CD8-positive, alpha-beta memory T cell (primary cell): ENCODE measurements at regions not wholly inside any gene's neighbourhood (a gene's known extent, or its start where the extent isn't known, plus 50 kb on each side); places are given as distances from the start of the nearest gene placed in this dataset.

ENCODE experiments used
- CTCF ChIA-PET: fragments of 350-600 bp; sonication (Branson Sonifier 250); formaldehyde crosslinking; loops from one replicate; lab custom pipeline; 2021; ENCODE audit warnings: antibody characterized with exemption; lab: Charles Lee
- POLR2A ChIA-PET: fragments of 350-600 bp; sonication (Branson Sonifier 250); formaldehyde crosslinking; loops from one replicate; lab custom pipeline; 2021; ENCODE audit warnings: antibody characterized with exemption; lab: Charles Lee
- DNase-seq, 5 donors: peaks; one replicate each; pipeline versions ENCODE4 v3.0.0 to v3.0.0-alpha.2; 2020 to 2022; ENCODE audit warnings: mixed read lengths in 1 of 5
- H3K27ac ChIP-seq: one replicate; pipeline ENCODE4 v1.7.0; 2013; ENCODE audit warnings: low read depth, mild to moderate bottlenecking, low read length, moderate library complexity
- H3K27me3 ChIP-seq: 2 replicates; pipeline ENCODE4 v1.7.0; 2013; ENCODE audit warnings: low read length, mild to moderate bottlenecking; ENCODE audit not compliant: insufficient read depth, poor library complexity, severe bottlenecking
- H3K36me3 ChIP-seq: 2 replicates; pipeline ENCODE4 v1.7.0; 2013; ENCODE audit warnings: mild to moderate bottlenecking, low read length, moderate library complexity; ENCODE audit not compliant: insufficient read depth
- H3K4me1 ChIP-seq: 2 replicates; pipeline ENCODE4 v1.7.0; 2013; ENCODE audit warnings: mild to moderate bottlenecking, low read length, moderate library complexity; ENCODE audit not compliant: insufficient read depth
- H3K4me3 ChIP-seq: 2 replicates; pipeline ENCODE4 v1.7.0; 2013; ENCODE audit warnings: mild to moderate bottlenecking, low read length
- H3K9me3 ChIP-seq: 2 replicates; pipeline ENCODE4 v1.7.0; 2013; ENCODE audit warnings: mild to moderate bottlenecking, low read length
- H3K27ac Mint-ChIP-seq, 8 donors: one replicate each; pipeline ENCODE4 v1.8.0; 2020 to 2021; ENCODE audit warnings: mixed read lengths in 8 of 8, mild to moderate bottlenecking in 6 of 8, inconsistent platforms in 3 of 8, moderate library complexity in 3 of 8
- H3K27me3 Mint-ChIP-seq, 2 donors: one replicate each; pipeline ENCODE4 v1.8.0; 2020 to 2021; ENCODE audit warnings: mixed read lengths in 2 of 2, mild to moderate bottlenecking in 1 of 2, moderate library complexity in 1 of 2
- H3K36me3 Mint-ChIP-seq, 3 donors: one replicate each; pipeline ENCODE4 v1.8.0; 2020 to 2021; ENCODE audit warnings: mixed read lengths in 3 of 3, inconsistent platforms in 1 of 3, mild to moderate bottlenecking in 1 of 3
- H3K4me1 Mint-ChIP-seq, 3 donors: one replicate each; pipeline ENCODE4 v1.8.0; 2020 to 2021; ENCODE audit warnings: mixed read lengths in 3 of 3, inconsistent platforms in 1 of 3, mild to moderate bottlenecking in 1 of 3
- H3K4me3 Mint-ChIP-seq, 7 donors: one replicate each; pipeline ENCODE4 v1.8.0; 2020 to 2021; ENCODE audit warnings: mixed read lengths in 7 of 7, mild to moderate bottlenecking in 6 of 7, moderate library complexity in 4 of 7, inconsistent platforms in 2 of 7
- H3K9me3 Mint-ChIP-seq, 5 donors: one replicate each; pipeline ENCODE4 v1.8.0; 2020 to 2022; ENCODE audit warnings: mixed read lengths in 5 of 5, mild to moderate bottlenecking in 3 of 5, moderate library complexity in 2 of 5, inconsistent platforms in 1 of 5

- H3K4me1 ChIP-seq = no peaks in the 10 kb centered on the region
- Mint-ChIP-seq H3K4me3 (no peak overlapping the region), H3K9me3 (peaks cover 0 to 3% (median 0%) of the 10 kb centered on the region in 5 donors), H3K4me1 (no peaks in the 10 kb centered on the region), H3K36me3 (no peaks in the 10 kb centered on the region), H3K27me3 (no peaks in the 10 kb centered on the region), H3K27ac (no peak overlapping the region)
- CTCF ChIA-PET = no interaction called here
- H3K36me3 ChIP-seq = no peaks in the 10 kb centered on the region
- no peak for DNase-seq
- POLR2A ChIA-PET = no interaction called here
- no peak overlapping the region for H3K4me3 ChIP-seq
- no peaks in the 10 kb centered on the region for H3K9me3 ChIP-seq
- no peak overlapping the region for H3K27ac ChIP-seq
- H3K27me3 ChIP-seq = no peaks in the 10 kb centered on the region
Observed at GRCh38 chr10:35745617-35746403, 103.7 kb upstream of the FZD8 start.

- CTCF ChIA-PET = no interaction called here
Observed at GRCh38 chr10:35743851-35744250, 101.8 kb upstream of the FZD8 start.

GRCh38 chr10:35743351-35743750 lies 101.3 kb upstream of the FZD8 start:
- no peak overlapping the region for H3K27ac Mint-ChIP-seq
- H3K9me3 Mint-ChIP-seq = peaks cover 0 to 1% (median 0%) of the 10 kb centered on the region in 5 donors
- H3K27ac ChIP-seq = no peak overlapping the region
- H3K36me3 ChIP-seq = no peaks in the 10 kb centered on the region
- no peaks in the 10 kb centered on the region for H3K27me3 ChIP-seq
- ChIA-PET CTCF (no interaction called here), POLR2A (no interaction called here)
- H3K27me3 Mint-ChIP-seq = no peaks in the 10 kb centered on the region
- no peaks in the 10 kb centered on the region for H3K36me3 Mint-ChIP-seq
- H3K4me3 ChIP-seq = no peak overlapping the region
- no peaks in the 10 kb centered on the region for H3K9me3 ChIP-seq
- H3K4me1 ChIP-seq = no peaks in the 10 kb centered on the region
- no peak overlapping the region for H3K4me3 Mint-ChIP-seq
- DNase-seq = no peak
- no peaks in the 10 kb centered on the region for H3K4me1 Mint-ChIP-seq

More at GRCh38 chr10:35743851-35744250, 101.8 kb upstream of the FZD8 start:
- Histone ChIP-seq H3K27ac (no peak overlapping the region), H3K9me3 (no peaks in the 10 kb centered on the region), H3K36me3 (no peaks in the 10 kb centered on the region), H3K4me1 (no peaks in the 10 kb centered on the region), H3K27me3 (no peaks in the 10 kb centered on the region), H3K4me3 (no peak overlapping the region)
- no peak overlapping the region for H3K4me3 Mint-ChIP-seq
- no peaks in the 10 kb centered on the region for H3K4me1 Mint-ChIP-seq
- no peak for DNase-seq
- H3K36me3 Mint-ChIP-seq = no peaks in the 10 kb centered on the region
- POLR2A ChIA-PET = no interaction called here
- H3K27me3 Mint-ChIP-seq = no peaks in the 10 kb centered on the region
- no peak overlapping the region for H3K27ac Mint-ChIP-seq
- peaks cover 0 to 3% (median 0%) of the 10 kb centered on the region in 5 donors for H3K9me3 Mint-ChIP-seq

GRCh38 chr10:35739998-35740397 lies 97.9 kb upstream of the FZD8 start:
- H3K9me3 Mint-ChIP-seq = peaks cover 0 to 5% (median 4%) of the 10 kb centered on the region in 5 donors
- no peaks in the 10 kb centered on the region for H3K36me3 Mint-ChIP-seq

GRCh38 chr10:35735412-35735811 lies 93.3 kb upstream of the FZD8 start:
- Mint-ChIP-seq H3K27ac (no peak overlapping the region), H3K4me1 (no peaks in the 10 kb centered on the region), H3K36me3 (no peaks in the 10 kb centered on the region), H3K27me3 (peaks cover 0 to 3% of the 10 kb centered on the region in 2 donors), H3K9me3 (peaks cover 0 to 6% (median 5%) of the 10 kb centered on the region in 5 donors), H3K4me3 (no peak overlapping the region)
- H3K27me3 ChIP-seq = no peaks in the 10 kb centered on the region
- H3K4me1 ChIP-seq = no peaks in the 10 kb centered on the region
- H3K27ac ChIP-seq = no peak overlapping the region
- POLR2A ChIA-PET = no interaction called here
- no peak overlapping the region for H3K4me3 ChIP-seq
- CTCF ChIA-PET = no interaction called here
- H3K9me3 ChIP-seq = no peaks in the 10 kb centered on the region
- H3K36me3 ChIP-seq = no peaks in the 10 kb centered on the region
- no peak for DNase-seq

More at GRCh38 chr10:35739998-35740397, 97.9 kb upstream of the FZD8 start:
- no peak overlapping the region for H3K4me3 ChIP-seq
- Mint-ChIP-seq H3K4me3 (no peak overlapping the region), H3K27me3 (peaks cover 0 to 3% of the 10 kb centered on the region in 2 donors), H3K4me1 (no peaks in the 10 kb centered on the region), H3K27ac (no peak overlapping the region)
- ChIA-PET CTCF (no interaction called here), POLR2A (no interaction called here)
- H3K9me3 ChIP-seq = no peaks in the 10 kb centered on the region
- DNase-seq = no peak
- no peaks in the 10 kb centered on the region for H3K36me3 ChIP-seq
- no peak overlapping the region for H3K27ac ChIP-seq
- H3K27me3 ChIP-seq = no peaks in the 10 kb centered on the region
- no peaks in the 10 kb centered on the region for H3K4me1 ChIP-seq

GRCh38 chr10:35731828-35732227 lies 89.7 kb upstream of the FZD8 start:
- peaks cover 0 to 3% of the 10 kb centered on the region in 2 donors for H3K27me3 Mint-ChIP-seq
- no peaks in the 10 kb centered on the region for H3K27me3 ChIP-seq
- no peak overlapping the region for H3K4me3 ChIP-seq
- no peak overlapping the region for H3K4me3 Mint-ChIP-seq
- no peak overlapping the region for H3K27ac ChIP-seq
- ChIA-PET CTCF (no interaction called here), POLR2A (no interaction called here)
- H3K36me3 Mint-ChIP-seq = no peaks in the 10 kb centered on the region
- H3K9me3 Mint-ChIP-seq = peaks cover 0 to 6% (median 4%) of the 10 kb centered on the region in 5 donors
- H3K4me1 Mint-ChIP-seq = no peaks in the 10 kb centered on the region
- H3K36me3 ChIP-seq = no peaks in the 10 kb centered on the region
- DNase-seq = no peak
- no peaks in the 10 kb centered on the region for H3K4me1 ChIP-seq
- H3K27ac Mint-ChIP-seq = no peak overlapping the region
- H3K9me3 ChIP-seq = no peaks in the 10 kb centered on the region

GRCh38 chr10:35728341-35728740 lies 86.2 kb upstream of the FZD8 start:
- H3K27me3 ChIP-seq = no peaks in the 10 kb centered on the region
- ChIA-PET CTCF (no interaction called here), POLR2A (no interaction called here)

GRCh38 chr10:35726846-35727245 lies 84.8 kb upstream of the FZD8 start:
- H3K27ac ChIP-seq = no peak overlapping the region
- Mint-ChIP-seq H3K4me1 (no peaks in the 10 kb centered on the region), H3K27ac (no peak overlapping the region), H3K27me3 (peaks cover 0 to 7% of the 10 kb centered on the region in 2 donors), H3K4me3 (no peak overlapping the region), H3K36me3 (no peaks in the 10 kb centered on the region), H3K9me3 (peaks cover 0 to 2% (median 0%) of the 10 kb centered on the region in 5 donors)
- H3K4me3 ChIP-seq = no peak overlapping the region
- DNase-seq = no peak
- ChIA-PET POLR2A (no interaction called here), CTCF (no interaction called here)
- no peaks in the 10 kb centered on the region for H3K9me3 ChIP-seq
- H3K27me3 ChIP-seq = no peaks in the 10 kb centered on the region
- H3K36me3 ChIP-seq = no peaks in the 10 kb centered on the region
- no peaks in the 10 kb centered on the region for H3K4me1 ChIP-seq

More at GRCh38 chr10:35728341-35728740, 86.2 kb upstream of the FZD8 start:
- Histone ChIP-seq H3K36me3 (no peaks in the 10 kb centered on the region), H3K27ac (no peak overlapping the region), H3K4me1 (no peaks in the 10 kb centered on the region), H3K4me3 (no peak overlapping the region), H3K9me3 (no peaks in the 10 kb centered on the region)
- Mint-ChIP-seq H3K27ac (no peak overlapping the region), H3K27me3 (peaks cover 0 to 5% of the 10 kb centered on the region in 2 donors), H3K36me3 (no peaks in the 10 kb centered on the region), H3K9me3 (peaks cover 0 to 2% (median 0%) of the 10 kb centered on the region in 5 donors), H3K4me3 (no peak overlapping the region), H3K4me1 (no peaks in the 10 kb centered on the region)
- DNase-seq = no peak
